T-helper 1 cell treated with Interleukin-12 subunit alpha and Interleukin-12 subunit beta and Interleukin-4 antibody, amounts not matched to agents 30 μg/mL and 1 μg/mL, for 36 hours (primary cell): ENCODE measurements at regions not wholly inside any gene's neighbourhood (a gene's known extent, or its start where the extent isn't known, plus 50 kb on each side); places are given as distances from the start of the nearest gene placed in this dataset.
"Not testable (repeated sequence)": the region's sequence is repeated elsewhere in the genome, so short reads cannot be mapped to it uniquely, and the experiment has no call there.

Source experiments
- H3K27ac Mint-ChIP-seq: one replicate; pipeline ENCODE4 v1.8.0; 2021; ENCODE audit warnings: mild to moderate bottlenecking, mixed read lengths
- H3K27me3 Mint-ChIP-seq: one replicate; pipeline ENCODE4 v1.8.0; 2021; ENCODE audit warnings: low read depth, mixed read lengths
- H3K36me3 Mint-ChIP-seq: one replicate; pipeline ENCODE4 v1.8.0; 2021; ENCODE audit warnings: low read depth, mixed read lengths
- H3K4me1 Mint-ChIP-seq: one replicate; pipeline ENCODE4 v1.8.0; 2021; ENCODE audit warnings: low read depth, mixed read lengths
- H3K4me3 Mint-ChIP-seq: one replicate; pipeline ENCODE4 v1.8.0; 2021; ENCODE audit warnings: mild to moderate bottlenecking, moderate library complexity, mixed read lengths
- H3K9me3 Mint-ChIP-seq: one replicate; pipeline ENCODE4 v1.8.0; 2021; ENCODE audit warnings: mixed read lengths

DNA sequence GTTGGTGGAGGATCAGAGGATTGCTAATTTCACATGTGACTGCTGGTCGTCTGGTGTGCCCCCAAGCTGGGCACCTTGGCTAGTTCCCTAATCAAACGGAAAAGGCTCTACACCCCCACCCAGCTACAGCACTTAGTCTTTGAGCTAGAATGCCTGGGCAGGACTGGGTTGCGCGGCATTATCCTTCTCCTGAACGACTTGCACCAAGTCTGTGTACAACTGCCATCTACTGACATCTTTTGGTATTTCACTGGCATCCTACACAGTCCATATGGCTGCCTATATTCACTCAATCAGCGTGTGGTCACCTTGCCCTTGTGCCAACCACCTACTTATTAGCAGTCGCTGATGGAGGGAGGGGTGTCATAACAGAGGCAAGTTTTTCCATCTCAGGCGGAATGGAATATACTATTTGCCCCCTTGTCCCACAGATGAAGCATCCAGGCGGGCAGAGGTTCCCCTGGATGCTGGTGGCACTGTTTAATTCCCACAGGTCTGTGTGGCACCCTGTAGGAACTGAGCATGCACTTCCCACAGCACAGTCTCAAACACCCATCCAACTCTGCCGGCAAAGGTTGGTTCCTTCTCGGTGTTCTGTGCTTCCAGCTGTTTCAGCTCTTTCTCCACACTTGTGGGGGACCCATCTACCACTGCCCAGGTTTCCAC lies 150.1 kb downstream of the OSTF1 start:
- Mint-ChIP-seq H3K4me3 (no peak overlapping the region), H3K4me1 (no peaks in the 10 kb centered on the region), H3K9me3 (peaks cover 12% of the 10 kb centered on the region), H3K36me3 (no peaks in the 10 kb centered on the region), H3K27me3 (no peaks in the 10 kb centered on the region), H3K27ac (no peak overlapping the region)

DNA sequence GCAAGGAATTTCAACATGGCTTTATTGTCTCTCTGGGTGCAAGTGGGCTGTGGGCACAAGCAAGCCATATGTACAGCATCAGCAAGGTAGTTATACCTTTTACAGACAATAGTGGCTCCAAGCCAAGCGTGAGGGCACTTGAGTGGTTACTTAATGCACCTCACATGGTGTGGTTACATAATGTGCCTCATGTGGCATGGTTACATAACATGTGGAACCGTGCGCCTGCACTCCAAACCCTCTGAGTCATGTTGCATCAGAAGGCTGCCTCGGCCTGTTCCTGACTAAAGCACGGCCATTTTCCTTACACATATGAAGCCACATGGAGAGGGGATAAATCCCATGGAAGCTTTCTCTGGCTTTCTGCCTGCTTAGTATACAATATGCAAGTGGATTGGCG lies 150.9 kb downstream of the OSTF1 start:
- H3K27me3 Mint-ChIP-seq: no peaks in the 10 kb centered on the region
- peaks cover 12% of the 10 kb centered on the region for H3K9me3 Mint-ChIP-seq
- no peaks in the 10 kb centered on the region for H3K4me1 Mint-ChIP-seq
- no peak overlapping the region for H3K27ac Mint-ChIP-seq
- H3K36me3 Mint-ChIP-seq: no peaks in the 10 kb centered on the region
- no peak overlapping the region for H3K4me3 Mint-ChIP-seq

DNA sequence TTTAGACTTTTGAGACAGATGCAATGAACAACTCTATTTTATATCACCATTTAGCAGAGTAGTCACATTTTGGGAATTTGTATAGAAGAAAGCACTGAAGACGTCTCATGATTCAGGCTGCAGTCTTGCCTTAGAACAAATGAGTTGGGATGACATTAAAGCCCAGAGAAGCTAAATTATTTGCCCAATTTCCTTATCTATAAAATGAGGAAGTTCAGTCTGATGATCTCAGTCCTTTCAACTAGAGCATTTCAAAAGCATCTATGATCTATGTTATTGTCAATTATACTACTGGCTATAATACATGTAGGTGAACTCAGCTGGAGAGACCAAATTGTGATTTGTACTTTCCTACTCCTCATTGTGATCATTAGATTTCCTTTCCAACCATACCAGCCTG lies 154.1 kb downstream of the OSTF1 start:
- Mint-ChIP-seq H3K27ac (no peak overlapping the region), H3K4me3 (no peak overlapping the region), H3K9me3 (no peaks in the 10 kb centered on the region), H3K4me1 (no peaks in the 10 kb centered on the region), H3K27me3 (no peaks in the 10 kb centered on the region), H3K36me3 (no peaks in the 10 kb centered on the region)

- H3K27me3 Mint-ChIP-seq: peaks cover 4% of the 10 kb centered on the region
- peaks cover 7% of the 10 kb centered on the region for H3K9me3 Mint-ChIP-seq
- H3K4me3 Mint-ChIP-seq: no peak overlapping the region
- H3K27ac Mint-ChIP-seq: no peak overlapping the region
- H3K36me3 Mint-ChIP-seq: no peaks in the 10 kb centered on the region
- H3K4me1 Mint-ChIP-seq: no peaks in the 10 kb centered on the region
Measured at GRCh38 chr9:75246949-75247348, 158.6 kb downstream of the OSTF1 start.

DNA sequence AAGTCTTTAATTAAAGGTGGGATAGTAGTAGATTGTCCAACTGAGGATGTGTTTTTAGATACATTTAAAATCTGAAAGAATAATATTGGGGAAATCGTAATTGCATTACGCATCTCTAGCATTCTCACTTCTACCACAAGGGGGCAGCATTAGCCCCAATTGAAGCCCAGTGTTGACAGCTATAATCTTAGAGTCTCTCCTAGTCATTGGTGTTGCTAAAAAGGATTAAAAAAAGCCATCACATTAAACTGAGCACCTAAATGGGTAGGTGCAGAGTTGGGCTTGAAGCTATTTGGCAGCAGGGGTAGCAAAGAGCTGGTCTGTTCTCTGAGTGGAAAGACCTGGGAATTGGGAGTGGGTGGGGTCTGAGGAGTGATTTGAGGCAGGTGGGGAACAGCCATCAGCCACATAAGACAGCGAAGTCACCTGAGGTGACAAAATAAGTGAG lies 177.2 kb downstream of the OSTF1 start:
- Mint-ChIP-seq H3K4me3 (no peak overlapping the region), H3K9me3 (no peaks in the 10 kb centered on the region), H3K36me3 (no peaks in the 10 kb centered on the region), H3K27ac (no peak overlapping the region), H3K4me1 (no peaks in the 10 kb centered on the region), H3K27me3 (no peaks in the 10 kb centered on the region)

DNA sequence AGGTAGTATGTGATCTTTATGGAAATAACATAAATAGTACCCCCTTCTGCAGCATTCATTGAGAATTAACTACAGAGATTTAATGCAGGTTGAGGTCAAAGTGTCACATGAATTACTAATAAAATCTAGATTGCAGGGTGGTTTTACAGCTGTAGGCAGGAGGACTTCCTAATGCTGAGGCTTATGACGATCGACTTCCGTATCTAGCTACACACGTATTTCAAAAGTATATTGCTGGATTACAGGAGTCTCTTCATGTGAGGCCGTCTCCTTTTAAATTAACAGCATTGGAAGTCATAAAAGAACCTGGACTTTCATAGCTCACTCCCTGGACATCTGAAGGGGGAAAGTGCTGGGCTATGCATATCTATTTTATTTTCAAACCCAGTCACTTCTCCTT lies 180.9 kb downstream of the OSTF1 start:
- Mint-ChIP-seq H3K36me3 (no peaks in the 10 kb centered on the region), H3K9me3 (no peaks in the 10 kb centered on the region), H3K4me1 (no peaks in the 10 kb centered on the region), H3K4me3 (no peak overlapping the region), H3K27me3 (no peaks in the 10 kb centered on the region), H3K27ac (no peak overlapping the region)

DNA sequence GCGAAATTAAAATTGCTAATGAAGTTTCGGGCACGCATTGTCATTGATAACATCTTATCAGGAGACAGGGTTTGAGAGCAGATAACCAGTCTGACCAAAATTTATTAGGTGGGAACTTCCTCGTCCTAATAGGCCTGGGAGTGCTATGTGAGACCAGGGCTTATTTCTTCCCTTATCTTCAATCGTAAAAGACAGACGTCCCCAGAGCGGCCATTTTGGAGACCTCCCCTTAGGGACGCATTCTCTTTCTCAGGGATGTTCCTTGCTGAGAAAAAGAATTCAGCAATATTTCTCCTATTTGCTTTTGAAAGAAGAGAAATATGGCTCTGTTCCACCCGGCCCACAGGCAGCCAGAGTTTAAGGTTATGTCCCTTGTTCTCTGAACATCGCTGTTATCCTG lies 184.7 kb downstream of the OSTF1 start:
- H3K27me3 Mint-ChIP-seq, H3K4me3 Mint-ChIP-seq, H3K4me1 Mint-ChIP-seq, H3K9me3 Mint-ChIP-seq, H3K27ac Mint-ChIP-seq, H3K36me3 Mint-ChIP-seq: not testable (repeated sequence)

DNA sequence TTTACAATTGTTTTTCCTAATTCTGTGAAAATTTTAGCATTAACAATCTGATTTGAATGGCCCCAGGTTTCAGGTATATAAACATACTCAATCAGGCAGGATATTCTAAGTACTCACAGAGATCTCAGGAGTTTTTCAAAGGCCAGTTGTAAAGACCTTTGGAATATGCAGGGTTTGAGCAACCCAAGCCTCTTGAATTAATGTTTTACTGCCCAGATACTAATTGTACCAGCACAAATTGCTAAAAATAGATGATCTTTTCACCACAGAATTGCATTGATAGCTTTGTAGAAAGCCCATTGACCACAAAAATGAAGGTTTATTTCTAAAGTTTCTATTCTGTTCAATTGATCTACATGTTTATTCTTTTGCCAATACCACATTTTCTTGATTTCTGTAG lies 186.5 kb downstream of the OSTF1 start:
- Mint-ChIP-seq H3K27ac (no peak overlapping the region), H3K9me3 (no peaks in the 10 kb centered on the region), H3K4me3 (no peak overlapping the region), H3K4me1 (no peaks in the 10 kb centered on the region), H3K27me3 (no peaks in the 10 kb centered on the region), H3K36me3 (no peaks in the 10 kb centered on the region)

DNA sequence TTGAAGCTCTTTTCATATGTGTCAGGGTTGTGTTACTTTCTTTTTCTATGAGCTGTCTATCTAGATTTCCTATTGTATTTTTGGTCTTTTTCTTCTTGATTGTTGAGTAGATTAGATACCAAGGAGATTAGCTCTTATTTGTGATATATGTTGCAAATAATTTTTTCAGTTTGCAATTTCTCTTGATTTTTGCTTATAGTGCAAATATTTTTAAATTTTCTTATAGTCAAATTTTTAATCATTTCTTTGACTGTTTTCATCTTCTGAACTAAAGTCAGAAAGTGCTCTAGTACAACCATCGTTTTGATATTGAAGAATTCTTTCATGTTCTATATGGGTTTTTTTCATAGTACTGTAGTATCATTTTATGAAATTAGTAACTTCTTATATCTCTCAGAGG lies 193.7 kb downstream of the OSTF1 start:
- H3K36me3 Mint-ChIP-seq: no peaks in the 10 kb centered on the region
- no peak overlapping the region for H3K4me3 Mint-ChIP-seq
- H3K4me1 Mint-ChIP-seq: no peaks in the 10 kb centered on the region
- no peak overlapping the region for H3K27ac Mint-ChIP-seq
- no peaks in the 10 kb centered on the region for H3K27me3 Mint-ChIP-seq
- H3K9me3 Mint-ChIP-seq: no peaks in the 10 kb centered on the region

GRCh38 chr9:75289332-75289731 lies 201.0 kb downstream of the OSTF1 start:
- Mint-ChIP-seq H3K4me3 (no peak overlapping the region), H3K4me1 (no peaks in the 10 kb centered on the region), H3K9me3 (no peaks in the 10 kb centered on the region), H3K27ac (no peak overlapping the region), H3K27me3 (no peaks in the 10 kb centered on the region), H3K36me3 (no peaks in the 10 kb centered on the region)

DNA sequence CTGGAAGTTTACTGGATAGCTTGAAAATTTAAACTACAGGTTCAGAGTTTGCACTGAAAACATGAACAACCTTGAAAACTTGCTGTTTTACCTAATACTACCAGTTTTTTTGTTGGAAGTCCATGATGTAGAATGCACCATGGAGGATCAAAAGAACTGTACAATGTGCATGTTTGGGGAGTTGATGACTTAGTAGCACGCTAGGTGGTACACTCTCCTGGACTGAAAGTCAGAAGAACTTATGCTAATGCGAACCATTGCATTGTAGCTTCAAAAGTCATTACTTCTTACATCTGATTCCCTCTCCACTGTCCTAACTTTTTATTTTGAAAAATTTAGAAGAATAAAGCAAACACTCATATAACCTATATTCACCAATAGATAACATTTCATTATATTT lies 211.0 kb downstream of the OSTF1 start:
- no peaks in the 10 kb centered on the region for H3K4me1 Mint-ChIP-seq
- no peaks in the 10 kb centered on the region for H3K36me3 Mint-ChIP-seq
- H3K4me3 Mint-ChIP-seq: no peak overlapping the region
- no peaks in the 10 kb centered on the region for H3K27me3 Mint-ChIP-seq
- no peak overlapping the region for H3K27ac Mint-ChIP-seq
- H3K9me3 Mint-ChIP-seq: no peaks in the 10 kb centered on the region

DNA sequence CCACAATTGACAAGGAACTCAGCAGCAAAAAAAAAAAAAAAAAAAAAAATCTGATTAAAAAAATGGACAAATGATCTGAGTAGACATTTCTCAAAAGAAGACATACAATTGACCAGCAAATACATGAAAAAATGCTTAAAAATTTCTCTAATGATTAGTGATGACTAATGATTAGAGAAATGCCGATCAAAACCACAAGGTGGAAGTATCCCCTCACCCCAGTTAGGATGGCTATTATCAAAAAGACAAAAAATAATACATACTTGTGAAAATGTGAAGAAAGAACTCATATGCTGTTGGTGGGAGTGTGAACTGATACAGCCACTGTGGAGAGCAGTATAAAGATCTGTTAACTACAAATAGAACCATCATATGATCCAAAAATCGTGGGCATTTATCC lies 245.3 kb downstream of the OSTF1 start:
- no peaks in the 10 kb centered on the region for H3K9me3 Mint-ChIP-seq
- H3K27me3 Mint-ChIP-seq: no peaks in the 10 kb centered on the region
- H3K4me1 Mint-ChIP-seq: no peaks in the 10 kb centered on the region
- no peaks in the 10 kb centered on the region for H3K36me3 Mint-ChIP-seq
- no peak overlapping the region for H3K27ac Mint-ChIP-seq
- H3K4me3 Mint-ChIP-seq: no peak overlapping the region

GRCh38 chr9:75358846-75359245 lies 270.5 kb downstream of the OSTF1 start:
- no peak overlapping the region for H3K27ac Mint-ChIP-seq
- H3K9me3 Mint-ChIP-seq: peaks cover 7% of the 10 kb centered on the region
- H3K4me1 Mint-ChIP-seq: no peaks in the 10 kb centered on the region
- no peak overlapping the region for H3K4me3 Mint-ChIP-seq
- H3K27me3 Mint-ChIP-seq: no peaks in the 10 kb centered on the region
- no peaks in the 10 kb centered on the region for H3K36me3 Mint-ChIP-seq

DNA sequence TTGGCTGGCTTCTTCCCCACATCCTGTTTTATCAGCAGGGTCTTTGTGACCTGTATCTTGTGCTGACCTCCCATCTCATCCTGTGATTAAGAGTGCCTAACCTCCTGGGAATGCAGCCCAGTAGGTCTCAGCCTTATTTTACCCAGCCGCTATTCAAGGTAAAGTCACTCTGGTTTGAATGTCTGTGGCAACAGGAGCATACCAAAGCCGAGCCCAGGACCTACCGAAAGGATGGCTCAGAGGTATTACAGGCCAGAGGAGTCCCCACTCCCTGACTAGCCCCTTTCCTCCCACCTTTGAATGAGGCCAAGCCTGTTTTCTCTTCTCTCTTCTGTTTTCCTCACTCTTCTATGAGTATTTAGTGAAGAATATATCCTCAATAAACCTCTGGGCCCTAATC lies 271.3 kb downstream of the OSTF1 start:
- Mint-ChIP-seq H3K9me3 (peaks cover 14% of the 10 kb centered on the region), H3K27ac (no peak overlapping the region), H3K36me3 (no peaks in the 10 kb centered on the region), H3K4me1 (no peaks in the 10 kb centered on the region), H3K27me3 (no peaks in the 10 kb centered on the region), H3K4me3 (no peak overlapping the region)

- Mint-ChIP-seq H3K4me3 (no peak overlapping the region), H3K36me3 (no peaks in the 10 kb centered on the region), H3K27ac (no peak overlapping the region), H3K4me1 (no peaks in the 10 kb centered on the region), H3K27me3 (no peaks in the 10 kb centered on the region), H3K9me3 (peaks cover 18% of the 10 kb centered on the region)
Measured at GRCh38 chr9:75360252-75360651, 271.9 kb downstream of the OSTF1 start.

GRCh38 chr9:75362446-75362845 lies 274.1 kb downstream of the OSTF1 start:
- not testable (repeated sequence) for H3K36me3 Mint-ChIP-seq, H3K4me1 Mint-ChIP-seq, H3K4me3 Mint-ChIP-seq, H3K27ac Mint-ChIP-seq, H3K27me3 Mint-ChIP-seq
- peaks cover 18% of the 10 kb centered on the region for H3K9me3 Mint-ChIP-seq
